Stimulated activated CD4-positive, alpha-beta T cell treated with anti-CD3 and anti-CD28 coated beads, Interleukin-4, amount 100 ng/mL, for 1 hour (primary cell): ENCODE measurements at regions not wholly inside any gene's neighbourhood (a gene's known extent, or its start where the extent isn't known, plus 50 kb on each side); places are given as distances from the start of the nearest gene placed in this dataset.

ENCODE experiments used
- DNase-seq: peaks from one replicate; pipeline ENCODE4 v3.0.0-alpha.2; 2020

GRCh38 chr18:34978953-34979608 is 62.1 kb upstream of the MAPRE2 start:
- DNase-seq, result peak; percentile 72

- no peak for DNase-seq
These were observed 59.7 kb upstream of the MAPRE2 start for GRCh38 chr18:34981487-34981886.

GRCh38 chr18:34985963-34986362 is 55.2 kb upstream of the MAPRE2 start:
- no peak for DNase-seq

- no peak for DNase-seq
These were observed 50.6 kb upstream of the MAPRE2 start for GRCh38 chr18:34990597-34990996.

GRCh38 chr18:34991152-34991551 is 50.1 kb upstream of the MAPRE2 start:
- no peak for DNase-seq
